ENCODE measurements at regions not wholly inside any gene's neighbourhood (a gene's known extent, or its start where the extent isn't known, plus 50 kb on each side); places are given as distances from the start of the nearest gene placed in this dataset.
"Not testable (repeated sequence)": the region's sequence is repeated elsewhere in the genome, so short reads cannot be mapped to it uniquely, and the experiment has no call there.

DNA sequence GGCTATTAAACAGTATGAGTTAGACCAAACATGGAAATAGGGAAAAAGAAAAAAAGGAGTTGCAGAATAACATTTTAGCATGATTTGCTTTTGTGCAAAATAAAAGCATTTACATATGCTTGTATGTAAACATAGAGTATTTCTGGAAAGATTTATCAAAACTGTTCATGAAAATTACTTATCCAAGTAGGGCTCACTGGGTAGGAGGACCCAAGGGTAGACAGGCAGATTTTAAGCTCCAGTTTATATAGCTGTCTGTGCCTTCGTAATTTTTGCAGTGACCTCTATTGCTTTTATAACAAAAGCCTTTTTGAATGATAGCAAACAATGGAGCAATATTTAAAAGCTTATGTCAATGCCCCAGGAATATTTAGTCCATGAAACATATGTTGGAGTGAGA, 228.8 kb upstream of the IRF2BP2 start:
- no peak for DNase-seq (ENCODE audit: low read depth, low spot score)
- no peak overlapping the region for H3K27ac ChIP-seq

DNA sequence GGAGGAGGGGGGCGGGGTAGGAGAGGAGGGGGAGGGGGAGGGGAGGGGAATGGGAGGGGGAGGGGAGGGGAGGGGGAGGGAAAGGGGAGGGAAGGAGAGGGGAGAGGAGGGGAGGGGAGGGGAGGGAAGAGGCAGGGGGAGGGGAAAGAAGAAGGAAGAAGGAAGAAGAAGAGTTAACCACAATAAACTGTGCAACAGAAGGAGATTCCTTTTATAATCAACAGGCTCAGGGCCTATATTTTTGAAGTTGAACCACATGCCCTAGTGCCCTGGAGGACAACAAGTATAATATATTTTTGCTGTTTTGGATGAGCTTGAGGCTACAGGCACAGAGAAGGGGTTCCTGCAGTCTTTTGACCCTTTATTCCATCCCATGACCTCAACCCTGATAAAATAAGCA, 228.2 kb upstream of the IRF2BP2 start:
- H3K27ac ChIP-seq = no peak overlapping the region

DNA sequence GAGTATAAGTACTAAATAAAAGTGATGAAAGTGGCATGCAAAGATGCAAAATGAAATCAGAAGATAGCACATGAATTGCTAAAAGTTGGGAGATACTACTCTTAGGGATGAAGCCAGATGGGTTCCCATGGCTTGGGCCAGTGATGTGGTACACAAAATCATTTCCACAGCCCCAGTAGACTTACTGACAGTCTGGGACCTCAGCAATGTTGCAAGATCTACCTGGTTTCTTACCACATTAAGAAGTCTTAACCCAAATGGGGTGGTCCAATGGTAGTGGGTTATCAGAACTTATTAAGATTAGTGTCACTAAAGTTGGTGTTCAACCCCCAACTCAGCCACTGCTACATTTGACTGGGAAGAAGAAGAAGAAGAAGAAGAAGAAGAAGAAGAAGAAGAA, 227.7 kb upstream of the IRF2BP2 start:
- no peak overlapping the region for H3K27ac ChIP-seq
- DNase-seq (ENCODE audit: low read depth, low spot score) = no peak

More for the DNA sequence above, 228.2 kb upstream of the IRF2BP2 start:
- DNase-seq (ENCODE audit: low read depth, low spot score) = no peak

DNA sequence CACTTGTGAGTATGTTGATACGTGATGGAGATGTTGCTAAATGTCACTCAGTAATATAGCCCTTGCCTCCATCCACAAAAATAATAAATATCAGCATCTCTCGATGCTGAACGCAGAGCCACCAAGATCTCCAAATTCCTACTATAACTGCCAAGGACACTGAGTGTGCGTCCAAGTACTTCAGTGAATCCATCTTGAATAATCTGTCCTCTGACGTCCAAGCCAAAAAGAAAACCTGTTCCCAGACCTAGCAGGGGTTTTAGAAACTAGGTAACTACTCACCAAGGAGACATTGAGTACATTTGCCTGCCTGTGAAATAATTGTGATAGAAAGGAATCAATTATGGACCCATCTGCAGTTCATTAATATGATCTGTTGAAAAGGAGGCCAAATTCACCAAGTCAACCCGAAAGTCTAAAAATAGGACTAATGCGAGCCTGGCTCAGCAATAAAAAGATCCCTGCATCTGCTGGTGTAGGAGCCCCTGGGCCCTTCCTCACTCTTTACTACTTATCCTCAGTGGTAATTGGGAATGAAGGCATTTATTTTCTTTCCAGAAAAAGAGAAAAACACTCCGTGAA, 226.9 kb upstream of the IRF2BP2 start:
- no peak for DNase-seq (ENCODE audit: low read depth, low spot score)
- H3K27ac ChIP-seq = no peak overlapping the region

DNA sequence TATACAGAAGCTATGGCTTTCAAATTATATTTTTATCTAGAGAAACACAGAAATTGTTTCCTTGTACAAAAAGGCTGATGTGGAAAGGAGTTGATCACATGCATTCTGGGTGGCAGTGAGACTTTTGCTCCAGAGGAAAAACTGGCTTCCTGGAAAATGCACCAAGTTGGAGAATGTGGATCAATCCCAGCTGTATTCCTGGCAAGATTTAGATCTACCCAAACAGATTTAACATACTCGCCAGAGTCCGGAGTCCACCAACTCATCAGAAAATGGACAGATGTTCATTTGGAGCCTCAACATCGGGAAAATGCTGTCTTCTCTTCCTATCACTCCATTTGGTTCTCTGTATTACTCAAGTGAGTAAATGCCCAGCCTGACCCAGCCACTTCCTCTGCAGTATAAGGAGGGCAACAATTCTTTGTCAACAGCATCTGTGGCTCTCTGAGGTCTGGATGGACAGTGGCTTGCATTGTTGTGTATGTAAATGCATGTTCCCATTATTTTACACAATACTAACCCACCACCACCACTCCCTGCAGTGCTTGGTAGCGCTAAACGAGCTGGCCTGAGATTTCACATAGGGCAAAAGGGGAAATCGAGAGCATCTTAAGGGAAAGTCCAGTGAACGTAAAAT, 226.2 kb upstream of the IRF2BP2 start:
- DNase-seq (ENCODE audit: low read depth, low spot score) = no peak
- H3K27ac ChIP-seq = no peak overlapping the region

DNA sequence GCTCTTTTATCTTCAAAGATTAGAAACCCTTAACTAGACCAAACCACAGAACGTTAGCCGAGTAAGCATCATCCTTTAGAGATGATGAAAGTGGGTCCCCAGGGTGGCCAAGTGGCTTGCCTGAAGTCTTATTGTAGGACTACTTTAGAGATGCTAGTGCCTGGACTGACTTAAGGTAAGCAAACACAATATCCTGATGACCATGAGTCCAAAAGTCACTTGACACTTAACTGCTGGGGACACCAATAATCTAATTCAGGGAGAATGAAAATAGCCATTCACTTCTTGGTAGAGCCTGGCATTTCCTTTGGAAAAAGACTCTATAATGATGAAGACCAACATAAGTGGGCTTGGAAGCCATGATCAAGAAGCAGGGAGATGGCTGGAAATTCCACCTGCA, 225.3 kb upstream of the IRF2BP2 start:
- no peak overlapping the region for H3K27ac ChIP-seq
- no peak for DNase-seq (ENCODE audit: low read depth, low spot score)

DNA sequence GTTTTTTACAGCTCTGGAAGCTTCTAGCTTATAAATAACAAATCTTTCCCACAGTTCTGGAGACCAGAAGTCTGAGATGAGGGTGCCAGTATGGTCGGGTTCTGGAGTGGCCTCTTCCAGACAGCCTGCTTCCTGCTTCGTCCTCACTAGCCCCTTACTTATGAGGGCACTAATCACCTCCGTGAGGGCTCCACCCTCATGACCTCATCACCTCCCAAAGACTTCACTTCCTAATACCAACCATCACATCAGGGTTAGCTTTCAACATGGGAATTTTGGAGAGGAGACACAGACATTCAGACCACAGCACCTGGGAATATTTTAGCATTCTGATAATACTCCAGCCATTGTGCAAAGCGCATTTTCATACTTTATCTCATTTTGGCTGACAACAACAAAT, 223.7 kb upstream of the IRF2BP2 start:
- no peak for DNase-seq (ENCODE audit: low read depth, low spot score)

DNA sequence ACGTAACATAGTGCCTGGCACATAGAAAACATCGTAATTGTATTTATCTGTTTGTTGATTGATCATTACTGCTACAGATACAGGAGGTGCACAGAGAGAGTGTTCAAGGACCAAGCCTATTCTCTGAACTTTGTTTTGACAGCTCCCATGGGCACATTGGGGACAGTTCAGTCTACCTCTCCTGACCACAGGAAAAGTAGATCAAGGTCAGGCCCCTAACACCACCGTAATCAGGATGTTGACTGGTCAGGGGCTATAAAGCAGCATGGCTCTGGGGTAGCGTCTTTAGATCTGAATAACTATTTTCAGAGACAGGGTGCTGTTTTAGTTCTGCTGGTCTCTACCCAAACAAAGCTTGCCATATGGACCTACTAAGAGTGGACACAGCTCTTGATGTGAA, 223.1 kb upstream of the IRF2BP2 start:
- no peak for DNase-seq (ENCODE audit: low read depth, low spot score)
- H3K27ac ChIP-seq = no peak overlapping the region

More for the DNA sequence above, 223.7 kb upstream of the IRF2BP2 start:
- no peak overlapping the region for H3K27ac ChIP-seq

DNA sequence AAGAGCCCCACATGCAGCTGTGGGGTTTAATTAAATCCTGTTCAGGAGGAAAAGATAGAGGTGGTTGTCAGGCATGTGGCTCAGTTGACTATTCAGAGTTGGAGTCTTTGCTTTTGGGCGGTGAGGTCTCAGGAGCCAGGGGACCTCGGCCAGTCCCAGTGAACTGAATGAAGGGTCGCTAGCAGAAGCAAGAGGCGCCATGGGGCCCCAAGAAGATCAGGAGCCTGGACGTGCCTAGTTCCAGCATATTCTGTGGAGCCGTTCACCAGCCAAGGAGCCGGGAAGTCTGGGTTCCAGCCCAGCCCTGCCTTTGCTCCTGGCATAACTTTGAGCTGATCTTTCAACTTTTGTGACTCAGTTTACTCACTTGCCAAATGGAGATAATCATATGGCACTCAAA, 217.7 kb upstream of the IRF2BP2 start:
- DNase-seq (ENCODE audit: low read depth, low spot score) = no peak
- H3K27ac ChIP-seq = no peak overlapping the region

DNA sequence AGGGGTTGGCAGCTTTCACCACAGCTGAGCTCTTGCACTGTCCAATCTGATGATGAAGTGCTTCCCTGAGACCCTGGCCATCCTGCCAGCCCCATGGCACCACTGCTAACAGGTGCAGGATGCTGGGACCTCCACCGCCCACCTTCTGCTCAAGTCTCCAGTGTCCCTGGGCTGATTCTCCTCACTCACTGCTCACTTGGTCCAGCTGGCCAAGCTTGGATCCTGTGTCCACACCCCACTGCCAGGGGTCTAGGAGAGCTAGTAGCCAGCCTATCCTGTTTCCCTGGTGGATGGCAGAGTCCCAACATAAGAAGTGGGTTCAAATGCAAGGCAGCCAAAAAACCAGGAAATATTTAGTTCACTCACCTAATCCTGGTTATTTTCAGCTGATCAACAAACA, 217.2 kb upstream of the IRF2BP2 start:
- DNase-seq (ENCODE audit: low read depth, low spot score) = no peak
- no peak overlapping the region for H3K27ac ChIP-seq

DNA sequence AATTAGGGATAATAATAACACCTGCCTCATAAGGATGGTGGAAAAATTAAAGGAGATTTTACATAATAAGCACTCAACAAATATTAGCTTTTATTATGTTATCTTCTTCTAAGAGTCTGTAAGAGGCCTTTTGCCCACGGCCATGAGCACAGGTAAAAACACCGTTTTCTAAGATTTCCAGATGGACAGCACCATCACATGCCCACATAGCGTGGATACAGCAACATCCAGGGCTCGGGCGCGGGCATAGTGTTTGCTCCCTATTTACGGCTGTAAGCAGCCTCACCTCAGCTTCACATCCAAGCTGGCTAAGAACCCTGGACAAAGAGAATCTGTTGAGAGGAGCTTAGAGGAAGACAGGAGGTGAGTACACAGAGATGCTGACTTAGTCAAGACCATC, 216.4 kb upstream of the IRF2BP2 start:
- DNase-seq (ENCODE audit: low read depth, low spot score) = no peak
- no peak overlapping the region for H3K27ac ChIP-seq

DNA sequence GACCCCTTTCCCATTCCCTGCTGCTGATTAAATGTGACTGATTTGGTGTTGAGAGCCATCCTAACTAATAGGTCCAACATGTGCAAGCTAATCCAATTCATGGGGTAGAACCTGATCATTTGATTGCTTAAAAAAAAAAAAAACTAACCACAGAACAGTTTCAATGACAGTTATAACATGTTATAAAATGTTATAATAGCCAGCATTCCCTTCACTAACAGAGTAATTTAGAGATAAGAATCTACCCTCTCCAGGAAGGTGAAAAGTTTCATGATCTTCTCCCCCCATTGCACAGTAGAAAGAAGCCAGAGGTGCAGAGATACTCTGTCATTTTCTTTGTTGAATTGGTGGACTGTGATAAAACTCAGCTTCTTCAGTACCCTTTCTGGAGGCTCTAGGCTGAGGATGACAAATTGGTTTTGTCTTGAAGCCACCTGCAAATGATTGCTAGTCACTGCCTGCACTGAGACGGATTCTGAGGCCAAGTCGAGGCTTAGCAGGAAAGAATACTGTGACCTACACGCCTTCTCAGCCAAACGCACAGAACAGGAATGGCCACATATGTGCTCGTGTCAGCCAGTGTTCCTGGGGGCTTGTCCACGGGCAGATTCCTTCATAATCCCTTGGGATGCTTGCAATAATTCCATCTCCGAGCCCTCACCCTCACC, 215.7 kb upstream of the IRF2BP2 start:
- DNase-seq (ENCODE audit: low read depth, low spot score) = no peak
- H3K27ac ChIP-seq = no peak overlapping the region

DNA sequence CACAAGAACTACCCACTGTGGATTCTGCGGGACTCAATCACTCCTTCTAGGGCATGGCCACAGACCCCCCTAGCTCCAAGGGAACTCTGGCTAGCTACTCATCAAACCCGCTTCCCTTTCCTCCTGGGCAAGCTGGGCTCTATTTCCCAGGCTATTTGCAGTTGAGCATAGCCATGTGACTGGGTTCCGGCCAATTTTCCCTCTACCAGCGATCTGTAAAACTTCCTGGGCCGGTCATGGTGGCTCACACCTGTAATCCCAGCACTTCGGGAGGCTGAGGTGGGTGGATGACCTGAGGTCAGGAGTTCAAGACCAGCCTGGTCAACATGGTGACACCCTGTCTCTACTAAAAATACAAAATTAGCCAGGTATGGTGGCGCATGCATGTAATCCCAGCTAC, 214.9 kb upstream of the IRF2BP2 start:
- H3K27ac ChIP-seq; DNase-seq (ENCODE audit: low read depth, low spot score): not testable (repeated sequence)

DNA sequence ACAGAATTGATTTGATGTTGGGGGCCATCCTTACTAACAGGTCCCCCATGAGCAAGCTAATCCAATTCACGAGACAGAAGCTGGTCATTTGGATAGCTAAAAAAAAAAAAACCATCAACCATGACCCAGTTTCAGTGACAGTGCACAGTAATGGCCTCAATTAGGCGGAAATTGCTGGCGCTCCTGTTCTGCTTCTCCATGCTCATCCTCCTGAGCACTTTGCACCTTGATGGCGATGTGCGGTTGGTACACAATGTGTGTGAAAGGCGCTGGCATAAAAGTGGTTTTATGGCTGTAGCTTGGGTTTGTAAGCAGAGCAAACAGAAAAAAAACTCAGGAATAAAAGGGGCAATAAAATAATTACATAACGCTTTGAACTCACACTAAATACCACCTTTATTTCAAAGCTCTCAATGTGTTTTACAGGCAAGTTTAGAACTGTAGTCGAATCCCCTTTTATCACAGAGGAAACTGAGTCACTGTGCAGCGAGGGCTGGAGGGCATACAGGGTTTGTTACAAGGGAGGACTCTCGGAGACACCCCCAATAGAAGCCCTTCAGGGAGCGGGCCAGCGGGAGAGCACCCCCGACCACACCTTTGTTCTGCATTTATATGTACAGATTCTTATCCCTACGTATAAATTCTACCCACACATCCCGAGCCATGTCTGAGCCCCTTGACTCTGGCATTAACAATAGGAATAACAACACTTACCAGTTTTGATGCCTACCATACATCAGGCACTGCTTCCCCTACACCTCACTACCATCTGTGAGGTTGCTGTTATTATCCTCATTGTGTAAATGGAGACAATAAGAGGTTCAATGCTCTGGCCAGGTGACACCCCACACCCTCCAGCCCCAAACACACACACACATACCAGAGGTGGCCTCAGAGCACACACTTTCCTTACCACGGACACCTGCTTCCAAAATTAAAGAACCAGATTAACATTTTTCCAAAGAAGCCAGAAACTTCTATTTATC, 213.5 kb upstream of the IRF2BP2 start:
- no peak overlapping the region for H3K27ac ChIP-seq
- no peak for DNase-seq (ENCODE audit: low read depth, low spot score)

DNA sequence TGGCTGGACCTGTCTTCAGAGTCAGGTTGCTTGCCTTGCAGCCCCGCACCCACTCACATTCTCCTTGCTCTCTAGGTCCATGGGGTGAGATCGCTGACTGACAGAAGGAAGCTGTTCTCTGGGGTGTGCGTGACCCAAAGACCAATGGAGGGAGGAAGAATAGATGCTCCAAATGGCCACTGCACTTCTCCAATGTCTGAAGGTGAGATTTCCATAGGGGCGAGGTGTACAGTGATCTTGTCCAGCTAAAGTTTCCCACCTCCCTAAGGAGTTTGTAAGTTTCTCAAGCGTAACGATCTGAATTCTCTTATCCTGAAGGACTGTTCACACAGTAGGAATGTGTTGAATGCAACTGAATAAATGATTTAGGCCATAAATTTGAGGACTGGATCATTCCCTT, 211.9 kb upstream of the IRF2BP2 start:
- H3K27ac ChIP-seq = no peak overlapping the region
- DNase-seq (ENCODE audit: low read depth, low spot score) = no peak

DNA sequence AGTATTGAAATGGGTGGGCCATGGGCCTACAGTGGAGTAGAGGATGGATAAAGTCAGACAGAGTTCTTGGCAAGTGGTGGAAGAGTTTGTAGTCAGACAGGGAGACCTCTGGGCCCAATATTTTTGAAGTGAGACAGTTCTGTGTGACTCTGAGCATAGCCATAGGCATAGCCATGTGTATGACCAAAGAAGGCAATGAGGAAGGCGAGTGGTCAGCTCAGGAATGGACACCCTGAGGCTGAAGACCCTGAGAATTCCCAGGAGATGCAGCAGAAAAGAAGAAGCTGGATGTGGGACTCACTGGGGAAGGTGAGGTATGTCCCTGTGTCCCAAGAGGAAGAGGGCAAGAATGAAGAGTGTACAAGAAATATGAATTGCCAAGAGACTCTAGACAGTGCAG, 210.6 kb upstream of the IRF2BP2 start:
- H3K27ac ChIP-seq = no peak overlapping the region
- DNase-seq (ENCODE audit: low read depth, low spot score) = no peak

DNA sequence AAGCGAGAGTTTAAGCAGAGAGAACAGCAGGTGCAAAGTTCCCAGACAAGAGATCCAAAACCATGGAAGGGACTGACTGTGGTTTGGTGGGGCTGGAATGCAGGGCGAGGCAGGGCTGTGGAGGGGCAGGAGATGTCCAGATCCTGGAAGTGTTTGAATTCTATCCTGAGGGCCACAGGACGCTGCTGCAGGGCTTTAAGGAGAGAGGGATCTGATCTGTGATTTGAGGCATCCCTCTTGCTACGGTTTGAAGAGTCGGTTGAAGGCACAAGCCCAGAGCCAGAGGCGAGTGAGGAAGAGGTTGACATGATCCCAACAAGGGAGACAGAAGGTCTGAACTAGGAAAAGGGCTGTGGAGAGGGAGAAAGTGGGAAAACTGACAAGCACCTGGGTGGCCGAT, 209.9 kb upstream of the IRF2BP2 start:
- not testable (repeated sequence) for H3K27ac ChIP-seq; DNase-seq (ENCODE audit: low read depth, low spot score)

DNA sequence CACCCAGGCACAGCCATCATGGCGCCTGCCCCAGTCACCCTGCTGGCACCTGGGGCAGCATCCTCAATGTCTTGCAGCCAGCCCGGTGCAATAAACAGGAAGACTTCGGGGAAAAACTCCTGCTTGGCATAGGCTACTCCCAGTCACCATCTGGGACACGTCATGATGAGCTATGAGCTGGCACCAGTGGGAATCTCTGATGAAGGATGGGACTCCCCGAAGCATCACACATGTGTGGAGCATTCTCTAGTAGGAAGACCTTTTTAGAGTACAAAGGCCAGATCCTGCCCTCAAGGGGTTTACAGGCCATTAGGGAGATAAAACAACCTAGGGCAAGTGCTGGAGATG, 208.0 kb upstream of the IRF2BP2 start:
- not testable (repeated sequence) for DNase-seq (ENCODE audit: low read depth, low spot score); H3K27ac ChIP-seq

DNA sequence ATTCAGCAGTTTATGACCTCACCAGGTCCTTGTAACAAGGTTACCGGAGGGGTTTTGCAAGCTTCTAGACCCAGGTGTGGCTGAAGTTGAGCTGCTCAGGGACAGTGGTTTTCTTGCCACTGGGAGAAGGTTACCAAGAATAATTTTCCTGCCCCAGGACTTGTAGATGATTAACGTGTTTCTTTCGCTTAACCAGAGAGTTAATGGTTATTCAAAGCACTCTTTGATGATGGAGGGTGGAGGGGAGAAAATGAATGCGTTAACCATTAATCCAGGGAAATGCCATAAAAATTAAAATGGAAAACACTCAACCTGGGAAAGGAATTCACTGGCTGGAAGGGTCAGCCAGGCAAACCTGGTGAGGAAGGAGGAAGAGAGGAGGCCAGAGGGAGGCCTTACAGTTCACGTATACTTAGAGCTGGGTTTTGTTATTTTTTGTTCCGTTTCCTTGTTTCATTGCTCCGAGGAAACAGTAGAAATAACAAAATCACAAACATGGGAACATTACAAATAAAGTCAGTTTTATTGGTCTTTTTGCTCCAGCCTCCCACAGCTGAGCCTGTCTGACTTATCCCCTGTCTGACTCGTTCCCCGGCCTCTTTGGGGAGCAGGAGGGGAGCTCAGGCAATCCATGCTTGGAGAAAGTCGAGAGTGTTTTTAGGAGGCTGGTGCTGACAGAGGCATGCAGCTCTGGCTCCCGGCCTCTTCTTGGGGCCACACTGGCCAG, 207.5 kb upstream of the IRF2BP2 start:
- DNase-seq (ENCODE audit: low read depth, low spot score); H3K27ac ChIP-seq: not testable (repeated sequence)

DNA sequence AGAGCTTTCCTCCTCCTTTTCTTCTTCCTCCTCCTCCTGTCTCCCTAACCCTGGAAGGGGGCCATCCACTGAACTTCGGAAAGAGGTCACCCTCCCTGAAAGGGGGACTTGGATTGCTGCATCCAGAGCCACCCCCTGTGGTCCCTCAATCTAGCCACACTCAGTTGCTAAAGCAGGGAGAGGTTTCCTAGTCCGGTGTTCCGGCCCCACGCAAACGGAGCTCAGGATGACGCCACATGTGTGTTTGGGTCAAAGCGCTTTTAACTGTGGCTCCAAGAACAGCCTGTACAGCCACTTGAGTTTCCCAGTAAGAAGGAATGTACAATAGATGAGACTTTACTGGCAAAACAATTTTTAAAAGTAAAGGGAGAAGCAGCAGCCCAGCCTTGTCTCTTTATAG, 206.9 kb upstream of the IRF2BP2 start:
- H3K27ac ChIP-seq = not testable (repeated sequence)

More for the DNA sequence above, 206.9 kb upstream of the IRF2BP2 start:
- DNase-seq (ENCODE audit: low read depth, low spot score) = not testable (repeated sequence)

All from epithelial cell of prostate (primary cell).